Testis (tissue), 2 donors: ENCODE measurements at regions not wholly inside any gene's neighbourhood (a gene's known extent, or its start where the extent isn't known, plus 50 kb on each side); places are given as distances from the start of the nearest gene placed in this dataset.

Experiments used
- POLR2A ChIP-seq: fragments of 450-650 bp; IDR thresholded peaks from one replicate; pipeline ENCODE4 v1.6.1; 2017; ENCODE audit warnings: antibody characterized with exemption, mild to moderate bottlenecking, moderate library complexity
- TF ChIP-seq, protein P1 (sequence below), 3 experiments: fragments of 450-650 bp in 2 of 3; fragments of 200-600 bp in 1 of 3; sonication (generic) in 1 of 3; IDR thresholded peaks; one replicate each; pipeline ENCODE4 v1.5.1; 2016 to 2019; ENCODE audit warnings: antibody characterized with exemption in 3 of 3, mild to moderate bottlenecking in 2 of 3, moderate library complexity in 1 of 3

DNA sequence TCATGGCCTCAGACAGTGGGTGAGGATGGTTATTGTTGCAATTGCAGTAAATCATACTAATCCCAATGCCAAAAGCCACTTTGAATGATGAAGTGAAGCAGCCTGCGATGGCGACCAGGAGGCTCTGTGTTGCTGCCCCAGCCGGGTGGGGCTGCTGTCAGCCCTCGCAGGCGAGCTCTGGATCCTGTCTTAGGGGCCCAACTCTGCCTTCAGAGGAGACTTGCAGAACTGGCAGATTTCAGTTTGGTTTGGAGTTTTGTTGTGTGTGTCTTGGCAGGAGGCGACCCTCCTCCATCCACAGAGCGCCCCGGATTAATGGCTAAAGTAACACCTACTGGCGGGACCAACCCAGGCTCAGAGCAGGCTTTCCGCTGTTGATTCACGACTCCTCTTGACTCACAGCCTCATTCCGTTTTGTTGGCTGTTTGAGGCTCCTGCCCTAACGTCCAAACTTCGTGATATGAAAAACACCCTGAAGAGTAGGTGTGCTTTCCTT is 67.9 kb upstream of the BMPER start:
- TF ChIP-seq, protein P1, sequence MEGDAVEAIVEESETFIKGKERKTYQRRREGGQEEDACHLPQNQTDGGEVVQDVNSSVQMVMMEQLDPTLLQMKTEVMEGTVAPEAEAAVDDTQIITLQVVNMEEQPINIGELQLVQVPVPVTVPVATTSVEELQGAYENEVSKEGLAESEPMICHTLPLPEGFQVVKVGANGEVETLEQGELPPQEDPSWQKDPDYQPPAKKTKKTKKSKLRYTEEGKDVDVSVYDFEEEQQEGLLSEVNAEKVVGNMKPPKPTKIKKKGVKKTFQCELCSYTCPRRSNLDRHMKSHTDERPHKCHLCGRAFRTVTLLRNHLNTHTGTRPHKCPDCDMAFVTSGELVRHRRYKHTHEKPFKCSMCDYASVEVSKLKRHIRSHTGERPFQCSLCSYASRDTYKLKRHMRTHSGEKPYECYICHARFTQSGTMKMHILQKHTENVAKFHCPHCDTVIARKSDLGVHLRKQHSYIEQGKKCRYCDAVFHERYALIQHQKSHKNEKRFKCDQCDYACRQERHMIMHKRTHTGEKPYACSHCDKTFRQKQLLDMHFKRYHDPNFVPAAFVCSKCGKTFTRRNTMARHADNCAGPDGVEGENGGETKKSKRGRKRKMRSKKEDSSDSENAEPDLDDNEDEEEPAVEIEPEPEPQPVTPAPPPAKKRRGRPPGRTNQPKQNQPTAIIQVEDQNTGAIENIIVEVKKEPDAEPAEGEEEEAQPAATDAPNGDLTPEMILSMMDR (IDR thresholded peaks at IDR 0.05): no peak
- no peak for TF ChIP-seq POLR2A
